ENCODE measurements at regions not wholly inside any gene's neighbourhood (a gene's known extent, or its start where the extent isn't known, plus 50 kb on each side); places are given as distances from the start of the nearest gene placed in this dataset.

- TF ChIP-seq EP300 (IDR thresholded peaks at IDR 0.05; ENCODE audit: low read depth in 2 of 2, low read length in 2 of 2), result no peak
- no peak for TF ChIP-seq EP300 (CRISPR knock-in tag; IDR thresholded peaks at IDR 0.05; ENCODE audit: borderline replicate concordance)
- TF ChIP-seq ZBTB21 (CRISPR knock-in tag; IDR thresholded peaks at IDR 0.05), result no peak
- no peak for TF ChIP-seq ZBTB26 (CRISPR knock-in tag; IDR thresholded peaks at IDR 0.05; ENCODE audit: borderline replicate concordance)
- TF ChIP-seq TSC22D2 (CRISPR knock-in tag; IDR thresholded peaks at IDR 0.05; ENCODE audit: borderline replicate concordance), result no peak
- no peak for TF ChIP-seq ZNF343 (CRISPR knock-in tag; IDR thresholded peaks at IDR 0.05)
- TF ChIP-seq, protein P1, sequence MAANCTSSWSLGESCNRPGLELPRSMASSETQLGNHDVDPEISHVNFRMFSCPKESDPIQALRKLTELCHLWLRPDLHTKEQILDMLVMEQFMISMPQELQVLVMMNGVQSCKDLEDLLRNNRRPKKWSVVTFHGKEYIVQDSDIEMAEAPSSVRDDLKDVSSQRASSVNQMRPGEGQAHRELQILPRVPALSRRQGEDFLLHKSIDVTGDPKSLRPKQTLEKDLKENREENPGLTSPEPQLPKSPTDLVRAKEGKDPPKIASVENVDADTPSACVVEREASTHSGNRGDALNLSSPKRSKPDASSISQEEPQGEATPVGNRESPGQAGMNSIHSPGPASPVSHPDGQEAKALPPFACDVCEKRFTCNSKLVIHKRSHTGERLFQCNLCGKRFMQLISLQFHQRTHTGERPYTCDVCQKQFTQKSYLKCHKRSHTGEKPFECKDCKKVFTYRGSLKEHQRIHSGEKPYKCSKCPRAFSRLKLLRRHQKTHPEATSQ (CRISPR knock-in tag; IDR thresholded peaks at IDR 0.05; ENCODE audit: borderline replicate concordance), result no peak
- TF ChIP-seq RXRA (CRISPR knock-in tag; IDR thresholded peaks at IDR 0.05), result no peak
- TF ChIP-seq ZFP91 (CRISPR knock-in tag; IDR thresholded peaks at IDR 0.05; ENCODE audit: borderline replicate concordance), result no peak
- TF ChIP-seq ZHX1 (CRISPR knock-in tag; IDR thresholded peaks at IDR 0.05; ENCODE audit: low read depth), result no peak
- no peak for TF ChIP-seq XRCC5 (optimal IDR thresholded peaks at IDR 0.05; ENCODE audit: low read length)
- TF ChIP-seq ONECUT2 (CRISPR knock-in tag; IDR thresholded peaks at IDR 0.05), result no peak
- TF ChIP-seq GTF2F1 (IDR thresholded peaks at IDR 0.05; ENCODE audit: low read length), result no peak
These were observed 249.1 kb upstream of the PTBP2 start for GRCh38 chr1:96472471-96472870.
